ENCODE measurements at regions not wholly inside any gene's neighbourhood (a gene's known extent, or its start where the extent isn't known, plus 50 kb on each side); places are given as distances from the start of the nearest gene placed in this dataset.
A peak's percentile ranks its signal among the peaks of the same experiment; 100 is the strongest.
"Not testable (repeated sequence)": the region's sequence is repeated elsewhere in the genome, so short reads cannot be mapped to it uniquely, and the experiment has no call there.

GRCh38 chr11:67768001-67768730 lies 93.7 kb upstream of the ALDH3B2 start:
- DNase-seq, result not testable (repeated sequence)

GRCh38 chr11:67761211-67761610 lies 86.8 kb upstream of the ALDH3B2 start:
- DNase-seq, result not testable (repeated sequence)

DNA sequence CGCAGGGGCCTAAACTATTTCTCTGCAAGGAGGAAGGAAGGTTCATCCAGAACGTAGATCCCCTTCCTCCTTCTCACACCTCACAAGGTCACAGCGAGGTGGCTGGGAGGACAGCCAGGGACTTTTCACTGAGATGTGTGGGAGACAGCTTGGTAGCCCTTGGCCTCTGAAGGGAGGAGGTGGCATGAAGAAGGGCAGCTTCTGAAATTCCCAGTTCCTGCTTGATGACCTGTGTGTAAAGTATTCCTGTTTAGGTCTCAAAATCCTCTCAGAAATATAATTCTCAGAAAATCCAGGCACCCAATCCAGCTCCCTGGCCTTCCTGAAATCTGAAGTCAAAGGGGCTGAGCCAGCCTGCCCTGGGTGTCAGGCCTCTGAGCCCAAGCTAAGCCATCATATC lies 84.9 kb upstream of the ALDH3B2 start:
- not testable (repeated sequence) for DNase-seq

GRCh38 chr11:67758467-67758866 lies 84.0 kb upstream of the ALDH3B2 start:
- not testable (repeated sequence) for DNase-seq

GRCh38 chr11:67758009-67758408 lies 83.6 kb upstream of the ALDH3B2 start:
- not testable (repeated sequence) for DNase-seq

GRCh38 chr11:67753820-67754219 lies 79.4 kb upstream of the ALDH3B2 start:
- DNase-seq, result not testable (repeated sequence)

GRCh38 chr11:67745181-67745726 lies 70.8 kb upstream of the ALDH3B2 start:
- no peak for DNase-seq

DNA sequence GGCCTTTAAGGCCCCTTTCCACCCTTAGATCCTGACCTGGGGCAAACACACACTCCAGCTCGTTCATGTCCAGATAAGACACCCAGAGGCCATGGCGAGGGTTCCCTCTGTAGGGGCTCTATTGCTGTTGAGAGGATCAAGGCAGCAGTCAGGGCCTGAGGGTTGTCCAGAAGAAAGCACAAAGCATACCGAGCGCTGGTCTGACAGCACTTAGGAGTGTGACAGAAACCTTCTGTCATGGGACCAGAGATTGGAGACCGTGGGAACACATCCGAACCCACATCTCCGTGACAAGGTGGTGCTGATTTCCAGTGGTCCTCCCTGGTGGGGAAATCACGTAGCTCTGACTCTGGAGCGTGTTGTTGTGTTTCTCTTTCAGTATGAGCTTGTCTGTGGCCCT lies 69.8 kb upstream of the ALDH3B2 start:
- not testable (repeated sequence) for DNase-seq

GRCh38 chr11:67738231-67738630 lies 63.8 kb upstream of the ALDH3B2 start:
- DNase-seq, result not testable (repeated sequence)

GRCh38 chr11:67737562-67738080 lies 63.2 kb upstream of the ALDH3B2 start:
- not testable (repeated sequence) for DNase-seq

DNA sequence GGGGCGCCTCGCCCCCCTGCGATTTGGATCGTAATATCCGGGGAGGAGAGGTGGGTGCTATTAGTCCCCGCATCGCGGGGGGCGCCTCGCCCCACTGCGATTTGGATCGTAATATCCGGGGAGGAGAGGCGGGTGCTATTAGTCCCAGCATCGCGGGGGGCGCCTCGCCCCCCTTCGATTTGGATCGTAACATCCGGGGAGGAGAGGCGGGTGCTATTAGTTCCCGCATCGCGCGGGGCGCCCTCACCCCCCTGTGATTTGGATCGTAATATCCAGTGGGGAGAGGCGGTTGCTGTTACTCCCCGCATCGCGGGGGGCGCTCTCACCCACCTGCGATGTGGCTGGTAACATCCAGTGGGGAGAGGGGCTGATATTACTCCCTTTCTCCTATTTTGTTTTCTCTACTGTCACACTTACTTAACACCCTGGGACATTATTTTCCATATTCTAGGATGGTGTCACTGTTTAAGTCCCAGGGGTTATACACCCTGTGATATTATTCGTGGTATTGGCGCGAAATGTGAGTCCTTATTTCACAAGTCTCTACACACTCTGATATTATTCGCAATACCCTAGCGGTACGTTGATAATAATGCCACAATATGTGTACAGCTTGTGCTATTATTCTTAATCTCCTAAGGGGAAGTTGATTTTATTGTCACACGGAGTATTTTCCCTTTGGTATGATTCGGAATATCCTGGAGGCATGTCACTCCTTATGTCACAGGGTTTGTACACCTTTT lies 57.8 kb upstream of the ALDH3B2 start:
- peak in 2 of 14 donors; percentile 2 to 18 for DNase-seq

GRCh38 chr11:67731583-67731982 lies 57.2 kb upstream of the ALDH3B2 start:
- DNase-seq, result no peak

DNA sequence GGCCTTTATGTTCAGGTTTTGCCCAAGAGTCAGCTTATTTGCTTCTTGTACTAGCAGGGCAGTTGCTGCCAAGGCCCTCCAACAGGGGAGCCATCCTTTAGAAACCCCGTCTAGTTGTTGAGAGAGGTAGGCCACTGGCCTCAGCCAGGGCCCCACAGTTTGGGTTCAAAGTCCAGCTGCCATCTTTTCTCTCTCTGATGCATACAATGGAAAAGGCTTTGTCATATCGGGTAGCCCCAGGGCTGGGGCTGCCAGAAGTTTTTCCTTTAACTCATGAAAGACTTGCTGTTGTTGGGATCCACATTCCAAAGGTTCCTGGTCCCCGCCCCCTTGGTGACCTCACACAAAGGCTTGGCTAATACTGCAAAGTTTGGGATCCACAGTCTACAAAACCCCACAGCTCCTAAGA lies 53.7 kb upstream of the ALDH3B2 start:
- DNase-seq, result not testable (repeated sequence)

DNA sequence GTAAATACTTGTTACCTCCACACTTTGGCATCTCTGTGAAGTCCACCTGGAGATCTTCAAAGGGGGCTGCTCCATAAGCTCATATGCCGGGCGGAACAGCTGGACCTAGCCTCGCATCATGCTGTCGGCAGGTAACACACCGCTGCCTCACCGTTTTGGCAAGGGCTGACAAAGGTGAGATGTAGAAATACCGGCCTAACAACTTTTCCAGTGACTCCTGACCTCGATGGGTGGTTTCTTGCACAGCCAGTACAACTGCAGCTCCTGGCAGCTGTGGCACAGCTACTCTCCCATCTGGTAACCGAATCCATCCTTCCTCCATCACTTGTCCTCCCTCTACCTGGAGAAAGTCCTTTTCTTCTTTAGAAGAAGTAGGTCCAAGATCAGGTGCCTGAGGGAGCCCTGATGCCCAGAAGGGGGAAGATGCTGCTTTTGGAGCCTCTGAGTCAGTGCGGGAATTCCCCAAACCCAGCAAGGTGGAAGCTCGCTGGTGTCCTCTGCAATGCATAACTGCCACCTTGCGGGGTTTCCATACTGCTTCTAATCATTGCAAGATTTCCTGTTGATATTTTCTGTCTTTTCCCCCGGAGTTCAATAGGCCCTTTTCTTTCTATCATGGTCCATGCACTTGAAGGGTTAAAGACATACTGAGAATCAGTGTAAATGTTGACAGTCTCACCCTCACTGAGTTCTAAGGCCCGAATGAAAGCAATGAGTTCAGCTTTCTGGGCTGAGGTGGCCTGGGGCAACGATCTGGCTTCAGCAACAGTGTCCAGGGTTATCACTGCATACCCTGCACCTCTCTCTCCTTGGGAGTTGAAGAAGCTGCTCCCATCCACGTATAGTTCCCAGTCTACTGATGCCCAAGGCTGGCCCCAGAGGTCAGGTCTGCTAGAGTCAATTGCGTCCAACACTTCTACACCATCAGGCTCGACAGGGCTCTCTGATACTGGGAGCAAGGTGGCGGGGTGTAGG lies 52.9 kb upstream of the ALDH3B2 start:
- DNase-seq, result not testable (repeated sequence)
